Uterus (tissue), 2 donors: ENCODE measurements at regions not wholly inside any gene's neighbourhood (a gene's known extent, or its start where the extent isn't known, plus 50 kb on each side); places are given as distances from the start of the nearest gene placed in this dataset.

Source experiments
- POLR2A ChIP-seq, 2 donors: fragments of 450-650 bp; IDR thresholded peaks; one replicate each; pipeline ENCODE4 v1.6.1; 2016; ENCODE audit warnings: antibody characterized with exemption in 2 of 2, mild to moderate bottlenecking in 1 of 2, moderate library complexity in 1 of 2
- TF ChIP-seq, protein P1 (sequence below), 4 experiments: fragments of 200-600 bp in 2 of 4; fragments of 450-650 bp in 2 of 4; sonication (generic) in 2 of 4; IDR thresholded peaks; one replicate each; pipeline ENCODE4 v1.5.1; 2016 to 2019; ENCODE audit warnings: antibody characterized with exemption in 4 of 4, mild to moderate bottlenecking in 2 of 4, moderate library complexity in 1 of 4

DNA sequence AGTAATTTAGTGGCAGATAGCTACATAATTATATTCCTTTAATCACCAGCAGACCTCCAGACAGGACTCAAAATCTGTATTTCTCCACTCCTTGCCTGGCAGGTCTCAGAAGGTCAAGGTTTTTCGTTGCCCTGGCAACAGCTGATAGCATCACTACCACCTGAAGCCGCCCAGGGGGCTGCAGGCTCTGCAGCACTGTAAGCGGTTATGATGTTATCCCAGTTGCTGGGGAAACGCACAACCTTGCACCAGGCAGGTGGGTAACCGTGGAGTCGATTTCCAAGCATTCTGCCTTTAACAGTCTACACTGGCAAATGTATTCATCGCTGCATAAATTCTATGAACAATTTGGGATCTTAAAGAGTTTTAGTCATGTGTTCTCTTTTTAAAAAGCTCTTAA lies 756.3 kb downstream of the NTRK3 start:
- TF ChIP-seq POLR2A (IDR thresholded peaks at IDR 0.05) = no peak
- TF ChIP-seq, protein P1, sequence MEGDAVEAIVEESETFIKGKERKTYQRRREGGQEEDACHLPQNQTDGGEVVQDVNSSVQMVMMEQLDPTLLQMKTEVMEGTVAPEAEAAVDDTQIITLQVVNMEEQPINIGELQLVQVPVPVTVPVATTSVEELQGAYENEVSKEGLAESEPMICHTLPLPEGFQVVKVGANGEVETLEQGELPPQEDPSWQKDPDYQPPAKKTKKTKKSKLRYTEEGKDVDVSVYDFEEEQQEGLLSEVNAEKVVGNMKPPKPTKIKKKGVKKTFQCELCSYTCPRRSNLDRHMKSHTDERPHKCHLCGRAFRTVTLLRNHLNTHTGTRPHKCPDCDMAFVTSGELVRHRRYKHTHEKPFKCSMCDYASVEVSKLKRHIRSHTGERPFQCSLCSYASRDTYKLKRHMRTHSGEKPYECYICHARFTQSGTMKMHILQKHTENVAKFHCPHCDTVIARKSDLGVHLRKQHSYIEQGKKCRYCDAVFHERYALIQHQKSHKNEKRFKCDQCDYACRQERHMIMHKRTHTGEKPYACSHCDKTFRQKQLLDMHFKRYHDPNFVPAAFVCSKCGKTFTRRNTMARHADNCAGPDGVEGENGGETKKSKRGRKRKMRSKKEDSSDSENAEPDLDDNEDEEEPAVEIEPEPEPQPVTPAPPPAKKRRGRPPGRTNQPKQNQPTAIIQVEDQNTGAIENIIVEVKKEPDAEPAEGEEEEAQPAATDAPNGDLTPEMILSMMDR (IDR thresholded peaks at IDR 0.05) = no peak
